ENCODE measurements at regions not wholly inside any gene's neighbourhood (a gene's known extent, or its start where the extent isn't known, plus 50 kb on each side); places are given as distances from the start of the nearest gene placed in this dataset.

- no peak for TF ChIP-seq POLR2A (IDR thresholded peaks at IDR 0.05)
- TF ChIP-seq CTCF (IDR thresholded peaks at IDR 0.05 in 4 of 5, conservative IDR thresholded peaks at IDR 0.05 in 1 of 5) = no peak
Measured at GRCh38 chr11:104219096-104219495, 55.1 kb upstream of the PDGFD start.
